Lower leg skin (tissue), 3 donors: ENCODE measurements at regions not wholly inside any gene's neighbourhood (a gene's known extent, or its start where the extent isn't known, plus 50 kb on each side); places are given as distances from the start of the nearest gene placed in this dataset.

Source experiments
- POLR2A ChIP-seq, 2 donors: fragments of 450-650 bp; IDR thresholded peaks; one replicate each; pipeline ENCODE4 v1.6.1; 2016 to 2017; ENCODE audit warnings: antibody characterized with exemption in 2 of 2, mild to moderate bottlenecking in 1 of 2, moderate library complexity in 1 of 2
- TF ChIP-seq, protein P1 (sequence below), 3 donors: fragments of 450-650 bp; IDR thresholded peaks; one replicate each; pipeline ENCODE4 v1.5.1; 2016; ENCODE audit warnings: antibody characterized with exemption in 3 of 3, mild to moderate bottlenecking in 3 of 3, moderate library complexity in 2 of 3

DNA sequence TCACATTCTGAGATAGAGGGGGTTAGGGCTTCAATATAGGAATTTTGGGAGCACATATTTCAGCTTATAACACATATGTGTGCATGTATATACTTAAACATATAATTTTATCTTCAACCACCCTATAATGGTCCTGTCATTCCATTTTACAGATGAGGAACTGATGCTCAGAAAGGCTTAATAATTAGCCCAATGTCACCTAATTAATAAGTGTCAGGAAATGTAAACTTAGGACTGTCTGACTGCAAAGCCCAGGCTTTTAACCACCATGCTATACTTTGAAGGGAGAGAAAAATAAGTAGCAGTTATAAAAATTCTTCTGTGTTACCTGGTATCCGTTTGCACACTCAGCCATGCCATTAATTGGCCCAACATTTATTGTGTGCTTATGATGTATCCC is 172.6 kb downstream of the SKIDA1 start:
- TF ChIP-seq, protein P1, sequence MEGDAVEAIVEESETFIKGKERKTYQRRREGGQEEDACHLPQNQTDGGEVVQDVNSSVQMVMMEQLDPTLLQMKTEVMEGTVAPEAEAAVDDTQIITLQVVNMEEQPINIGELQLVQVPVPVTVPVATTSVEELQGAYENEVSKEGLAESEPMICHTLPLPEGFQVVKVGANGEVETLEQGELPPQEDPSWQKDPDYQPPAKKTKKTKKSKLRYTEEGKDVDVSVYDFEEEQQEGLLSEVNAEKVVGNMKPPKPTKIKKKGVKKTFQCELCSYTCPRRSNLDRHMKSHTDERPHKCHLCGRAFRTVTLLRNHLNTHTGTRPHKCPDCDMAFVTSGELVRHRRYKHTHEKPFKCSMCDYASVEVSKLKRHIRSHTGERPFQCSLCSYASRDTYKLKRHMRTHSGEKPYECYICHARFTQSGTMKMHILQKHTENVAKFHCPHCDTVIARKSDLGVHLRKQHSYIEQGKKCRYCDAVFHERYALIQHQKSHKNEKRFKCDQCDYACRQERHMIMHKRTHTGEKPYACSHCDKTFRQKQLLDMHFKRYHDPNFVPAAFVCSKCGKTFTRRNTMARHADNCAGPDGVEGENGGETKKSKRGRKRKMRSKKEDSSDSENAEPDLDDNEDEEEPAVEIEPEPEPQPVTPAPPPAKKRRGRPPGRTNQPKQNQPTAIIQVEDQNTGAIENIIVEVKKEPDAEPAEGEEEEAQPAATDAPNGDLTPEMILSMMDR (IDR thresholded peaks at IDR 0.05): no peak
- TF ChIP-seq POLR2A (IDR thresholded peaks at IDR 0.05): no peak
